ENCODE measurements at regions not wholly inside any gene's neighbourhood (a gene's known extent, or its start where the extent isn't known, plus 50 kb on each side); places are given as distances from the start of the nearest gene placed in this dataset.

GRCh38 chr7:52843436-52843835 lies 192.0 kb upstream of the POM121L12 start:
- H3K4me3 ChIP-seq, result no peak overlapping the region
- H3K27me3 ChIP-seq (replicated peaks; ENCODE audit: insufficient read depth), result no peaks in the 10 kb centered on the region
- H3K27ac ChIP-seq, result no peak overlapping the region
- H3K36me3 ChIP-seq, result no peaks in the 10 kb centered on the region
- DNase-seq (ENCODE audit: low spot score), result no peak
- TF ChIP-seq, protein P1, sequence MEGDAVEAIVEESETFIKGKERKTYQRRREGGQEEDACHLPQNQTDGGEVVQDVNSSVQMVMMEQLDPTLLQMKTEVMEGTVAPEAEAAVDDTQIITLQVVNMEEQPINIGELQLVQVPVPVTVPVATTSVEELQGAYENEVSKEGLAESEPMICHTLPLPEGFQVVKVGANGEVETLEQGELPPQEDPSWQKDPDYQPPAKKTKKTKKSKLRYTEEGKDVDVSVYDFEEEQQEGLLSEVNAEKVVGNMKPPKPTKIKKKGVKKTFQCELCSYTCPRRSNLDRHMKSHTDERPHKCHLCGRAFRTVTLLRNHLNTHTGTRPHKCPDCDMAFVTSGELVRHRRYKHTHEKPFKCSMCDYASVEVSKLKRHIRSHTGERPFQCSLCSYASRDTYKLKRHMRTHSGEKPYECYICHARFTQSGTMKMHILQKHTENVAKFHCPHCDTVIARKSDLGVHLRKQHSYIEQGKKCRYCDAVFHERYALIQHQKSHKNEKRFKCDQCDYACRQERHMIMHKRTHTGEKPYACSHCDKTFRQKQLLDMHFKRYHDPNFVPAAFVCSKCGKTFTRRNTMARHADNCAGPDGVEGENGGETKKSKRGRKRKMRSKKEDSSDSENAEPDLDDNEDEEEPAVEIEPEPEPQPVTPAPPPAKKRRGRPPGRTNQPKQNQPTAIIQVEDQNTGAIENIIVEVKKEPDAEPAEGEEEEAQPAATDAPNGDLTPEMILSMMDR (IDR thresholded peaks at IDR 0.05), result no peak
- H3K4me1 ChIP-seq (ENCODE audit: control insufficient read depth in 1 of 2, low read depth in 2 of 2), result peaks cover 6 to 12% of the 10 kb centered on the region in 2 donors
- no peak for ATAC-seq (ENCODE audit: insufficient number of reproducible peaks, low FRiP score, low read depth)
- H3K9me3 ChIP-seq, result no peaks in the 10 kb centered on the region

- Histone ChIP-seq H3K4me1 (ENCODE audit: control insufficient read depth in 1 of 2, low read depth in 2 of 2) (peaks cover 6 to 12% of the 10 kb centered on the region in 2 donors), H3K27me3 (replicated peaks; ENCODE audit: insufficient read depth) (no peaks in the 10 kb centered on the region), H3K4me3 (no peak overlapping the region), H3K27ac (no peak overlapping the region), H3K9me3 (no peaks in the 10 kb centered on the region), H3K36me3 (no peaks in the 10 kb centered on the region)
- TF ChIP-seq, protein P1 (IDR thresholded peaks at IDR 0.05), result no peak
- DNase-seq (ENCODE audit: low spot score) (no peak), ATAC-seq (ENCODE audit: insufficient number of reproducible peaks, low FRiP score, low read depth) (no peak)
Measured at GRCh38 chr7:52842202-52842900, 193.1 kb upstream of the POM121L12 start.

DNA sequence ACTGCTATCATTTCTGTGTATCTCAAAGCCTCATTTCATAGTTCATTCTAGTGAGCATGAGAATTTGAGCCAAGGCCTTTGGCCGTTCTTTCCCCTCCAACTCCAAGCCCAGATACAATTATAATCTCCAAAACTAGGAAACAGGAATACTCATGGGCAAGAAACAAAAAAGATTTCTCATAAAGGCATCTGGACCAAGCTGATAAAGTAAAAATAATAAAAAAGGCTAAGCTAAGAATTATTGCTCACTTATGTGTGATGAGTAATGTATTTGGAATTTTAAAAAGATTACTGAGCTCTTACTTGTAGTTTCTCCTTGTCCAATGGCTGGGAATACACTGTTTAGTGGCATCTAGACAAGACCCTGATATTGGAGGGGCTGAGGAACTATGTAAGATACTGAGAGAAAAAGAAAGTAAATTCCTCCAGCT lies 196.4 kb upstream of the POM121L12 start:
- Histone ChIP-seq H3K27ac (peak overlapping the region; percentile 31 to 32), H3K9me3 (no peaks in the 10 kb centered on the region), H3K4me3 (peak overlapping the region; percentile 33), H3K4me1 (ENCODE audit: control insufficient read depth in 1 of 2, low read depth in 2 of 2) (peaks cover 6 to 12% of the 10 kb centered on the region in 2 donors), H3K27me3 (replicated peaks; ENCODE audit: insufficient read depth) (no peaks in the 10 kb centered on the region), H3K36me3 (no peaks in the 10 kb centered on the region)
- DNase-seq (ENCODE audit: low spot score) (no peak), ATAC-seq (ENCODE audit: insufficient number of reproducible peaks, low FRiP score, low read depth) (peak; percentile 38)
- TF ChIP-seq, protein P1 (IDR thresholded peaks at IDR 0.05), result no peak

- Histone ChIP-seq H3K4me1 (ENCODE audit: control insufficient read depth in 1 of 2, low read depth in 2 of 2) (no peaks in the 10 kb centered on the region), H3K27me3 (replicated peaks; ENCODE audit: insufficient read depth) (no peaks in the 10 kb centered on the region), H3K36me3 (no peaks in the 10 kb centered on the region), H3K4me3 (no peak overlapping the region), H3K27ac (no peak overlapping the region), H3K9me3 (no peaks in the 10 kb centered on the region)
- no peak for ATAC-seq (ENCODE audit: insufficient number of reproducible peaks, low FRiP score, low read depth)
- DNase-seq (ENCODE audit: low spot score), result no peak
- TF ChIP-seq, protein P1 (IDR thresholded peaks at IDR 0.05), result no peak
Measured at GRCh38 chr7:52831321-52831720, 204.1 kb upstream of the POM121L12 start.

GRCh38 chr7:52830801-52831200 lies 204.6 kb upstream of the POM121L12 start:
- H3K36me3 ChIP-seq, result no peaks in the 10 kb centered on the region
- no peak overlapping the region for H3K27ac ChIP-seq
- TF ChIP-seq, protein P1 (IDR thresholded peaks at IDR 0.05), result no peak
- H3K4me1 ChIP-seq (ENCODE audit: control insufficient read depth in 1 of 2, low read depth in 2 of 2), result no peaks in the 10 kb centered on the region
- ATAC-seq (ENCODE audit: insufficient number of reproducible peaks, low FRiP score, low read depth) (no peak), DNase-seq (ENCODE audit: low spot score) (no peak)
- no peaks in the 10 kb centered on the region for H3K9me3 ChIP-seq
- no peaks in the 10 kb centered on the region for H3K27me3 ChIP-seq (replicated peaks; ENCODE audit: insufficient read depth)
- no peak overlapping the region for H3K4me3 ChIP-seq
